Lung microvascular endothelial cell (primary cell): ENCODE measurements at regions not wholly inside any gene's neighbourhood (a gene's known extent, or its start where the extent isn't known, plus 50 kb on each side); places are given as distances from the start of the nearest gene placed in this dataset.

Experiments used
- DNase-seq, 2 donors: peaks; one replicate each; pipeline versions ENCODE4 v3.0.0 to v3.0.0-alpha.2; 2010; ENCODE audit warnings: low read depth in 2 of 2

- DNase-seq, result no peak
These were observed 216.5 kb upstream of the DKK2 start for GRCh38 chr4:107252571-107252970.

- no peak for DNase-seq
These were observed 212.5 kb upstream of the DKK2 start for GRCh38 chr4:107248571-107248970.

- no peak for DNase-seq
These were observed 211.6 kb upstream of the DKK2 start for GRCh38 chr4:107247738-107248137.

GRCh38 chr4:107246761-107247160 lies 210.6 kb upstream of the DKK2 start:
- DNase-seq, result no peak

GRCh38 chr4:107243141-107243781 lies 207.1 kb upstream of the DKK2 start:
- DNase-seq, result no peak

- DNase-seq, result no peak
These were observed 184.9 kb upstream of the DKK2 start for GRCh38 chr4:107220976-107221375.

- DNase-seq, result no peak
These were observed 183.6 kb upstream of the DKK2 start for GRCh38 chr4:107219681-107220080.

GRCh38 chr4:107216379-107216778 lies 180.3 kb upstream of the DKK2 start:
- DNase-seq, result no peak

- DNase-seq, result no peak
These were observed 179.1 kb upstream of the DKK2 start for GRCh38 chr4:107215222-107215621.

GRCh38 chr4:107213880-107214279 lies 177.8 kb upstream of the DKK2 start:
- DNase-seq, result no peak

GRCh38 chr4:107213410-107213809 lies 177.3 kb upstream of the DKK2 start:
- DNase-seq, result peak in 1 of 2 donors; percentile 15

GRCh38 chr4:107212565-107212964 lies 176.5 kb upstream of the DKK2 start:
- DNase-seq, result no peak

GRCh38 chr4:107210450-107211239 lies 174.5 kb upstream of the DKK2 start:
- peak; percentile 4 to 40 for DNase-seq

- no peak for DNase-seq
These were observed 167.6 kb upstream of the DKK2 start for GRCh38 chr4:107203733-107204132.

- no peak for DNase-seq
These were observed 166.6 kb upstream of the DKK2 start for GRCh38 chr4:107202744-107203143.

GRCh38 chr4:107197121-107197520 lies 161.0 kb upstream of the DKK2 start:
- DNase-seq, result no peak

- DNase-seq, result no peak
These were observed 160.2 kb upstream of the DKK2 start for GRCh38 chr4:107196312-107196711.

GRCh38 chr4:107194005-107194404 lies 157.9 kb upstream of the DKK2 start:
- DNase-seq, result no peak

GRCh38 chr4:107192601-107193000 lies 156.5 kb upstream of the DKK2 start:
- no peak for DNase-seq

- DNase-seq, result no peak
These were observed 151.0 kb upstream of the DKK2 start for GRCh38 chr4:107187091-107187490.

GRCh38 chr4:107183155-107183774 lies 147.2 kb upstream of the DKK2 start:
- peak; percentile 68 to 79 for DNase-seq

GRCh38 chr4:107182347-107182746 lies 146.2 kb upstream of the DKK2 start:
- DNase-seq, result no peak
